ENCODE measurements at regions not wholly inside any gene's neighbourhood (a gene's known extent, or its start where the extent isn't known, plus 50 kb on each side); places are given as distances from the start of the nearest gene placed in this dataset.
"Not testable (repeated sequence)": the region's sequence is repeated elsewhere in the genome, so short reads cannot be mapped to it uniquely, and the experiment has no call there.

DNA sequence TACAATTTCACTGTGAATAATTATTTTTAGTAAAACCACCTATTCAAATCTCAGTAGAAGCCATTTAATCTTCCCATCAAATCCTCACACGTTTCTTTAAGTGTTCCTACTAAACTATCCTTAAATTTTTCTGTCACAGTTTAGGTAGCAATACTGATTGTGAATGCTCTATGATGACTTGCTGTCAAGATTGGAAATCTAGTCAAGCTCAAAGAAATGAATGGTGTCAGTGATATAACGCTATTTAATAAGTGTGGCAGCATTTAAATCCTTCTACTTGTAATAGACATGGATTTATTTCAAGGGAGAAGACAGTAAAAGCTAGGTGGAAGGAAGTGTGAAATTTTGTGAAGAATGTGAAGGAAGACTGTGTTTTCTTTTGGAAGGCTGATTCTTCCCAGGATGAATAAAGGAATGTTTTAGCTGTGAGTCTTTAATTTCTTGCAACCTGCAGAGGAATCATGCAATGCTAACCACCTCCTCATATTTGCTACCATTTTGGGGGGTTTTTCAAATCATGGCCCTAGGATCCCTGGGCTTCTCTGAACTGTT, 936.7 kb upstream of the NEGR1 start:
- DNase-seq (ENCODE audit: low read depth) = no peak

DNA sequence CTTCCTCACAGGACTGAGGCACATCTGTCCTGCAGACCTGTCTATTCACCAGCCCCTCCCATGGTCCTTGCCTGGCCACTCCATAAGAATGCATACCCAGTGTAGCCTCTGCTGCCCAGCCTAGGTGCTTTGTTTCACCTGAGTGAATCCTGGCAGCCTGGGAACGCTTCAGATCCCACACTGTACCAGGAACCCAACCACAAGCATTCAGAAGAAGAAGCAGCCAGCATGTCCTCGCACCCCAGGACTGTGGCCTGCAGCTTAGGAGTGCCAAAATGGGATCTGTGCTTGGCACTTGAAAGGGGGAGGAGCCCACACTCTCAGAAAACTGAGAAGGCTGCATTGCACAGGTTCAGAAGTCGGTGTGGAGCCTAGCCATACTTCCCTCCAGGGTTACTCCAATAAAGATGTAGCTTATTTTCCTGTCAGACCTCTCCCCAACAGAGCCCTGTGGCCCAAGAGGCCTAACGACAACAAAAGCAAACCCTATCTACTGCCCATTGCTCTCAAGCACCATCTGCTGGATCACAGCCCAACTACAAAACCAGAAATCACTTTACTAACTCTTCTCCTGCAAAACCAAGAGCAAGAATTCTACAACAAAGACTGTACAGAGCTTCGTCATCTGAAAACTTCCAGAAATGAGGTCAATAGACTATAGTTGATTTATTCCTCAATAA, 923.1 kb upstream of the NEGR1 start:
- DNase-seq (ENCODE audit: low read depth) = no peak

DNA sequence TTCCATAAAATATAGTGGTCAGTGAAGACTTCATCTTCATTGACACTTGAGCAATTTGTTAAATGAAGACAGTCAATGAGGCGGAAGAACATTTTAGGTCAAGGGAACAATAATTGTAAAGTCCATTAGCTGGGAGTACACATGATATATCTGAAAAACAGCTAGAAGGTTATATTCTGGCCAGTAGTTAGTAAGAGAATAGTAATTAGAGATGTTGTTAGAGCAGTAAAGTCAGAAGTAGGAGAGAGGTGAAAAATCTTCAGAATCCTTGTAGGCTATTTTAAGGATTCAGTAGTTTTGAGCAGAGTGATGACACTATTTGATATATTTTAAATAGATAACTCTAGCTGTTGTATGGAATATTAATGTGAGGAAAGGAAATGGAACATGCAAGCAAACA, 915.6 kb upstream of the NEGR1 start:
- no peak for DNase-seq (ENCODE audit: low read depth)

DNA sequence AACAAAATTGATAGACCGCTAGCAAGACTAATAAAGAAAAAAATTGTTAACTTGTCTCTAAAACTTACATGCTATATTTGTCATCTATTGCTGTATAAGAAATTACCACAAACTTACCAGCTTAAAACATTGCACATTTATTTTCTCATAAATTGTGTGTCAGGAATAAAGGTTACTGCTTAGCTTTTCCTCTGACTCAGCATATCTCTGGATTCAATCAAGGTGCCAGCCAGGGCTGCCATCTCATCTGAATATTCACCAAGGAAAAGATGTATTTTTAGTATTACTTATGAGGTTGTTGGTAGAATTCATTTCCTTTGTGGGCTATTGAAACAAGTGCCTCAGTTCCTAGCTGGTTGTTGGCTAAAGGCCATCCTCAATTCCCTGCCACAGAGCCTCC, 912.6 kb upstream of the NEGR1 start:
- no peak for DNase-seq (ENCODE audit: low read depth)

GRCh38 chr1:73183581-73183980, 901.2 kb upstream of the NEGR1 start:
- DNase-seq (ENCODE audit: low read depth) = not testable (repeated sequence)

GRCh38 chr1:73181190-73181540, 898.8 kb upstream of the NEGR1 start:
- DNase-seq (ENCODE audit: low read depth) = no peak

- DNase-seq (ENCODE audit: low read depth) = no peak
Measured at GRCh38 chr1:73180397-73181189, 898.3 kb upstream of the NEGR1 start.

- no peak for DNase-seq (ENCODE audit: low read depth)
Measured at GRCh38 chr1:73176902-73177301, 894.6 kb upstream of the NEGR1 start.

DNA sequence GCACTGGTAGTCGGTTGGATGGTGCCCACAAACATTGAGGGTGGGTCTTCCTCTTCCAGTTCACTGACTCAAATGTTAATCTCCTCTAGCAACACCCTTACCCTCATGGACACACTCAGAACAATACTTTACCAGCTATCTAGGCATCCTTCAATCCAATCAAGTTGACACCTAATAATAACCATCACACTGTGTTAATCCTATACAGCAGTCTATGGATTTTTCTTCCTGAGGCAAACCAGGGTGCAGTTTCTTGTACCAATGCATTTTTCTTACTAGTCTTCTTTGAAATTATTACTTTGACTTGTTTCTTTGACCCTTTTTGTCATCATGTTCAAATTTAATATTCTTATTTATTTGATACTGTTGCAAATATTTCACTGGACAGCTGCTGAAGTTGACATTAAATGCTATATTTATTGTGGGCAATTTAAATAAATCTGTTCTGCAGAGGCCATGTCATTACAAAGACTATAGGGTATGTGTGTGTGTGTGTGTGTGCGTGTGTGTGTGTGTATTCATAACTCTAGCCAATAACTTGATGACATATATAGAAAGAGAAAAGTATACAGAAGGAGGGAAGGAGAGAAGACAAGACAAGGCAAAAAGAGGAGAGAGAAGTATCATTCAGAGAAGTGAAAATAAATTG, 884.8 kb upstream of the NEGR1 start:
- no peak for DNase-seq (ENCODE audit: low read depth)

DNA sequence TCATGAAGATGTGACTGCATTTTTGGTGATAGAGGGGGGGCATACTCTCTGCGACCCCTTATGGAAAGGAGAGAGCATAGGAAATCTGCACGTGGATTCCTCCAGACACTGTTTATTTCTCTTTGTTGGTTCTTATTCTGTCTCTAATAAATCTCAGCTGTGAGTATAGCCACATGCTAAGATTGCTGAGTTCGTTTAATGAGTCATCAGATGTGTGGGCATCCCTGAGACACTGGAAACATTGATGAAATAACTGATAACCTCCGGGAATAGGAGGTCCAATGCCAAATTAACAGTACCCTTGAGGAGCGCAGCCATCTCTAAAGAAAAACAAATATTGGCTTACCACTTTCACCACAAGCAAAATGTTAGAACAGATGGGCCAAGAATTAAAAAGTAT, 880.2 kb upstream of the NEGR1 start:
- peak; percentile 34 for DNase-seq (ENCODE audit: low read depth)

DNA sequence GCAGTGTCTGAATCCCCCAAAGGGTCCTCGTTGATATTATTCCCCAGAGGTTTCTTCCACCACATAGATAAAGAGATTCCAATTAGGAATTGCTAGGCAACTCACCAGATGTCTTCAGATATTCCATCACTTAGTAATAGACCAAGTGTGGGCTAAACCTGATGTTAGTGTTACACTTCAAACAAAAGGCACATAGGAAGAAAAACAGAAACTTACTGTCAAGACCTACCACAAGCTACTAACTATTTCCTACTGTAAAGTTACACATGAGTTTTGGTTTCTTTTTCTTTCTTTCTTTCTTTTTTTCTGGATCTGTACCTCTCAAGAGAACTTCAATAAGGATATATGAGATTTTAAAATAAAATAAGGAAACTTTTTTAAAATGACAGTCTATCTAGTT, 879.1 kb upstream of the NEGR1 start:
- DNase-seq (ENCODE audit: low read depth) = no peak

DNA sequence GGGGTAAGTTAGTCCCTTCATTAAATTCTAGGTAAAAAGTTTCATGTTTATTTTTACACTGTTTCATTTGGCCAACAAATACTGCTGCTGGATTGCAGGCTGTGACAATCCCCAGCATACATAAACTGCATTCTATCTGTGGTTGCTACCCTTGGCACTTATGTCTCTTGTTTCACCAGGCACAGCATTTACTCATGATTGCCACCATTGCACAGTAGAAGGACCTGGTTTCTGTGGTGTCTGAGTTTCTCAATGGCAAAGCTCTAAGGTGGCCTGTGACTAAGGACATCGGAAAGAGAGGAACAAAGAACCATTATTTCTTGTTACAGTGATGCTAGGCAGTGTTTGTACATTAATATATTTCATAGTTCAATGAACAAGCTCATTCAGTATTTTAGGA, 878.4 kb upstream of the NEGR1 start:
- DNase-seq (ENCODE audit: low read depth) = no peak

GRCh38 chr1:73144311-73144710, 862.0 kb upstream of the NEGR1 start:
- DNase-seq (ENCODE audit: low read depth) = no peak

DNA sequence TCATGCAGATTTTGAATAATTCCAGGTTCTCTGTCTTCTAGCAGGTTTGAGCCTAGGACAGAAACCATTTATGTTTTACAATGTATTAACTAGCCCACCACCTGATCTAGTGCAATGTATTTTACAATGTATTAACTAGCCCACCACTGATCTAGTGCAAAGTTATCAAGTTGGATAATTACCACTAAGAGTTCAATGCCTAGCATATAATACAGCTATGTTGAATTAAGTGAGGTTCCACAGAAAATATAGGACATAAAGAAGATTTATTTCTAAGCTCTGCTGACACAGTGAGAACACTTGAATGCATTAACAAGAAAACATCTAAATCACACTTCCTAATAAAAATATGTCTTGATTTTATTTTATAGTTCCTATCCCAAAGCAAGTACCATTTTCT, 854.6 kb upstream of the NEGR1 start:
- DNase-seq (ENCODE audit: low read depth) = no peak

- no peak for DNase-seq (ENCODE audit: low read depth)
Measured at GRCh38 chr1:73106931-73107330, 824.6 kb upstream of the NEGR1 start.

DNA sequence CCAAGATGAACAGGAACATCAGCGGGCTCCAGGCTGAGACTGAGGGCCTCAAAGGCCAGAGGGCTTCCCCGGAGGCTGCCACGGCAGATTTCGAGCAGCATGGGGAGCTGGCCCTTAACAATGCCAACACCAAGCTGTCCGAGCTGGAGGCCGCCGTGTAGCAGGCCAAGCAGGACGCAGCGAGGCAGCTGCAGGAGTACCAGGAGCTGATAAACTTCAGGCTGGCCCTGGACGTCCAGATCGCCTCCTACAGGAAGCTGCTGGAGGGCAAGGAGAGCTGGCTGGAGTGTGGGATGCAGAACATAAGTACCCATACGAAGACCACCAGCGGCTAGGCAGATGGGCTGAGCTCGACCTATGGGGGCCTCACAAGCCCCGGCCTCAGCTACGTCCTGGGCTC, 823.4 kb upstream of the NEGR1 start:
- no peak for DNase-seq (ENCODE audit: low read depth)

GRCh38 chr1:73104749-73105148, 822.4 kb upstream of the NEGR1 start:
- DNase-seq (ENCODE audit: low read depth) = no peak

DNA sequence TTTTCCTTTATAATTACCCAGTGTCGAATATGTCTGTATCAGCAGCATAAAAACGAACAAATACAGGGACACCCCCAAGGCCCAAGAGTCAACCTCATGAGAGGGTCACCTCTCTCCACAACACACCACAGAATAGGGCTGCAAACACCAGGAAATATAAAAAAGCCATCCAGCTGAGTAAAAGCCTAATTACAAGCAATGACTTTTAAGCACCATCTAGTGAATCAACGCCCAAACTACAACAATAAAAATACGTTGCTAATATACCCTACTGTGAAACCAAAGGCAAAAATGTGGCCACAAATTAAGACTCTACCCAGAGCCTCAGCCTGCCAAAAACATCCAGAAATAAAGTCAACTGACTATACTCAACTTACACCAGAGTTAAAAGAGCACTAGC, 817.9 kb upstream of the NEGR1 start:
- peak; percentile 7 for DNase-seq (ENCODE audit: low read depth)

DNA sequence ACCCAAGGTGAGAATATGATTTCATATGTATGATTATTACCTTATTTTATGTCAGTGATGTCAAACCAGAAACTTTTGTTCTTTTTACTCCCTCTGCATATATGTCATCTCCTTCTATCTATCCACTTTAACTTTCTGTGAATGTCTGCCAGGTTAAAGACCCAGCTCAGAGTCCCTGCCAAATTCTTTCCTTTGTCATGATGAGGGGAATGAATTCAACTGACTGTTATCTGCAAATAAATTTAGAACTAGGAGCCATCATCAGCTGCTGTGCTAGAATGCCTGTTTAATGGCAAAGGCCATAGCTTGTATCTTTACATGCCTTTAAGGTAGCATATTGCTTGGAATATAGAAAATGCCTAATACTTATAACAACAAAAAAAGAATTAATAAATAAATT, 815.6 kb upstream of the NEGR1 start:
- DNase-seq (ENCODE audit: low read depth) = no peak

DNA sequence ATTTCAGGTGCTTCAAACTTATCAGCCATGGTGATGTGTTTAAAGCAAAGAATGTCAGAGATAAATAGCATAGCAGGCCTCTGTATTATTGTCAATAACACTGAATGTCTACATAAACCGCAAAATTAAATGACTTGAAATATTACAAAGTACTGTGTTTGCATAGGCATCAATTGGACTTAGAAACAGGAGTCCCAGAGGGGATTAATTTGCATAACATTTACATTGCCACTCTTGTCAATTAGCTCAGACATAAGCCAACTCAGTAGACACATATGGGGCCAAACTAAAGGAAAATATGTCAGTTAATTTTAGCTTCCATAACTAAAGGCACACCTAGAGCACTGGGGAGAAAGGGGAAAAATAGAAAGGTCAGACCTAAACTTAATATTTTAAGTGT, 814.5 kb upstream of the NEGR1 start:
- no peak for DNase-seq (ENCODE audit: low read depth)

GRCh38 chr1:73092383-73092782, 810.0 kb upstream of the NEGR1 start:
- no peak for DNase-seq (ENCODE audit: low read depth)

DNA sequence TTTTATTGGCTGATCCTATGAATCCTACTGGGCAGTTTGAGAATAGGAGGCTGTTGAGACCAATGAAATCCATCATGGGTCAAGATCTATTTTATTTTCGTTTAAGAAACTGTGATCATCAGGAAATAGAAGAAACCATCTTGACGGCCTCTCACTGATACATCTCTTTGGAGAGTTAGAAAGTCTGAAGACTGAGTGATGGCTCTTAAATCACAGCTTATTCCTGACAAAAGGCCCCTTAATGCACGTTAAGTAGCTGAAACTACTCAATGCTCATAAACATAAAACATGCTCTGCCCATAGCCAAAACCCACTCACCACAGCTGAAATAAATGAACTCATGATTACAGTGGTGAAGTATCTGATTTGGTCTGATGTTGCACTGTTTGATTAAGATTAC, 784.5 kb upstream of the NEGR1 start:
- DNase-seq (ENCODE audit: low read depth) = no peak
